HG03045 (cell line): ENCODE measurements at regions not wholly inside any gene's neighbourhood (a gene's known extent, or its start where the extent isn't known, plus 50 kb on each side); places are given as distances from the start of the nearest gene placed in this dataset.

Experiments
- ATAC-seq: cut with Tn5 transposase; IDR thresholded peaks from one replicate; pipeline ENCODE4 v1.9.1; 2021; ENCODE audit warnings: mild to moderate bottlenecking, moderate library complexity; ENCODE audit not compliant: unreplicated experiment

- no peak for ATAC-seq
These were observed 764.0 kb downstream of the SUCLG1 start for GRCh38 chr2:83695037-83695436.

- no peak for ATAC-seq
These were observed 769.7 kb downstream of the SUCLG1 start for GRCh38 chr2:83689402-83689801.

- no peak for ATAC-seq
These were observed 772.2 kb downstream of the SUCLG1 start for GRCh38 chr2:83686863-83687262.

- no peak for ATAC-seq
These were observed 785.0 kb downstream of the SUCLG1 start for GRCh38 chr2:83674050-83674449.

GRCh38 chr2:83665894-83666293 is 793.2 kb downstream of the SUCLG1 start:
- ATAC-seq = no peak

GRCh38 chr2:83665154-83665553 is 793.9 kb downstream of the SUCLG1 start:
- ATAC-seq = no peak

- no peak for ATAC-seq
These were observed 797.4 kb downstream of the SUCLG1 start for GRCh38 chr2:83661711-83662110.

GRCh38 chr2:83654091-83654611 is 804.9 kb downstream of the SUCLG1 start:
- no peak for ATAC-seq

- no peak for ATAC-seq
These were observed 808.2 kb downstream of the SUCLG1 start for GRCh38 chr2:83650898-83651297.

GRCh38 chr2:83650161-83650560 is 808.9 kb downstream of the SUCLG1 start:
- ATAC-seq = no peak

- no peak for ATAC-seq
These were observed 818.6 kb downstream of the SUCLG1 start for GRCh38 chr2:83640506-83640905.

- ATAC-seq = no peak
These were observed 825.7 kb downstream of the SUCLG1 start for GRCh38 chr2:83633423-83633822.

GRCh38 chr2:83630351-83630750 is 828.7 kb downstream of the SUCLG1 start:
- ATAC-seq = no peak

GRCh38 chr2:83615511-83615910 is 843.6 kb downstream of the SUCLG1 start:
- ATAC-seq = no peak

GRCh38 chr2:83613178-83613577 is 845.9 kb downstream of the SUCLG1 start:
- no peak for ATAC-seq

GRCh38 chr2:83602753-83603152 is 856.3 kb downstream of the SUCLG1 start:
- ATAC-seq = no peak

GRCh38 chr2:83596592-83597282 is 862.3 kb downstream of the SUCLG1 start:
- no peak for ATAC-seq

GRCh38 chr2:83595926-83596325 is 863.2 kb downstream of the SUCLG1 start:
- no peak for ATAC-seq

GRCh38 chr2:83595121-83595690 is 863.9 kb downstream of the SUCLG1 start:
- no peak for ATAC-seq

- no peak for ATAC-seq
These were observed 864.6 kb downstream of the SUCLG1 start for GRCh38 chr2:83594241-83595120.

GRCh38 chr2:83587309-83587708 is 871.8 kb downstream of the SUCLG1 start:
- no peak for ATAC-seq

- no peak for ATAC-seq
These were observed 873.8 kb downstream of the SUCLG1 start for GRCh38 chr2:83585250-83585649.
